ENCODE measurements at regions not wholly inside any gene's neighbourhood (a gene's known extent, or its start where the extent isn't known, plus 50 kb on each side); places are given as distances from the start of the nearest gene placed in this dataset.

DNA sequence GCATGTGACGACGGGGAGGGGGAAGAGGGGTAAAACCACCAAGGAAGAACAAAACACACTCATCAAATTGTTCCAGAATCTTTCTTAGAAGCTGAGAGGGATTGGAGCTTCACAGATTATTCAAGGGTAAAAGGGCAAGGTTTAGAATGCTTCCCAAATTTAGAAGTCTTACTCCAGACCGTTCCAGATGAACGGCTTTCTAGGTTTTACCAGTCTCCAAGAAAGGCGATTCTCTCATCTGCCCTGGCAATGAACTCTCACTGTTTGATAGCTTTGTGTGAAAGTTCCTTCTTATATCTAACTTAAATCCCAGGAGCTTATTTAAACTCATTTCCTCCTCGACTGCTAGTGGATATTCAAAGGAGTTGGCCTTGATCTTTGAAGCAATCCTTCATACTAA, 124.3 kb upstream of the PRICKLE2 start:
- POLR2A ChIA-PET = no interaction called here
- CTCF ChIA-PET = interaction anchor here (1.5 to 1.7 kb wide), 2 partner anchors 8 to 9 kb away, joined by 3 to 4 read pairs; no protein-coding TSS in a partner anchor
- DNase-seq (ENCODE audit: extremely low spot score) = no peak

DNA sequence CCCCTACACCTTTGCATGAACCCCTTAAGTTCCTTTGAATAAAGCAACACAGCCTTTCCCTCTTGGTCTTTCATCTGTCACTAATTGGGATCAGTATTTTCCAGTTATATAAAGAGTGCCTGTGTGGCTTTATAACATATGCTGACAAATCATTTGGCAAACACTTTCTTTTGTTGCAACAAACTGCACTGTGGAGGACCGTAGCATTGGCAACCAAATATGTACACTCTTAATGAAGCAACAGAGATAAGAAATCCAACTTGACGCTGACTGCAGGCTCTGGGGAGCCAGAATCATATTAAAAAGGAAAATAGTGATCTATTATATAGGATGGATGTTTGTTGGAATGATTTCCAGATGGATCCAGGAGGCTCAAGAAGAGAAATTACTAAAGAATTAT, 120.1 kb upstream of the PRICKLE2 start:
- ChIA-PET CTCF (interaction anchor here (1.6 kb wide), 1 partner anchor 17 kb away, joined by 4 read pairs; no protein-coding TSS in a partner anchor), POLR2A (no interaction called here)
- TF ChIP-seq, protein P1, sequence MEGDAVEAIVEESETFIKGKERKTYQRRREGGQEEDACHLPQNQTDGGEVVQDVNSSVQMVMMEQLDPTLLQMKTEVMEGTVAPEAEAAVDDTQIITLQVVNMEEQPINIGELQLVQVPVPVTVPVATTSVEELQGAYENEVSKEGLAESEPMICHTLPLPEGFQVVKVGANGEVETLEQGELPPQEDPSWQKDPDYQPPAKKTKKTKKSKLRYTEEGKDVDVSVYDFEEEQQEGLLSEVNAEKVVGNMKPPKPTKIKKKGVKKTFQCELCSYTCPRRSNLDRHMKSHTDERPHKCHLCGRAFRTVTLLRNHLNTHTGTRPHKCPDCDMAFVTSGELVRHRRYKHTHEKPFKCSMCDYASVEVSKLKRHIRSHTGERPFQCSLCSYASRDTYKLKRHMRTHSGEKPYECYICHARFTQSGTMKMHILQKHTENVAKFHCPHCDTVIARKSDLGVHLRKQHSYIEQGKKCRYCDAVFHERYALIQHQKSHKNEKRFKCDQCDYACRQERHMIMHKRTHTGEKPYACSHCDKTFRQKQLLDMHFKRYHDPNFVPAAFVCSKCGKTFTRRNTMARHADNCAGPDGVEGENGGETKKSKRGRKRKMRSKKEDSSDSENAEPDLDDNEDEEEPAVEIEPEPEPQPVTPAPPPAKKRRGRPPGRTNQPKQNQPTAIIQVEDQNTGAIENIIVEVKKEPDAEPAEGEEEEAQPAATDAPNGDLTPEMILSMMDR (IDR thresholded peaks at IDR 0.05; ENCODE audit: control extremely low read depth, extremely low read depth, low read depth, missing control alignments) = no peak
- no peak for DNase-seq (ENCODE audit: extremely low spot score)

More for the DNA sequence above, 124.3 kb upstream of the PRICKLE2 start:
- TF ChIP-seq, protein P1 (IDR thresholded peaks at IDR 0.05; ENCODE audit: control extremely low read depth, extremely low read depth, low read depth, missing control alignments) = no peak

DNA sequence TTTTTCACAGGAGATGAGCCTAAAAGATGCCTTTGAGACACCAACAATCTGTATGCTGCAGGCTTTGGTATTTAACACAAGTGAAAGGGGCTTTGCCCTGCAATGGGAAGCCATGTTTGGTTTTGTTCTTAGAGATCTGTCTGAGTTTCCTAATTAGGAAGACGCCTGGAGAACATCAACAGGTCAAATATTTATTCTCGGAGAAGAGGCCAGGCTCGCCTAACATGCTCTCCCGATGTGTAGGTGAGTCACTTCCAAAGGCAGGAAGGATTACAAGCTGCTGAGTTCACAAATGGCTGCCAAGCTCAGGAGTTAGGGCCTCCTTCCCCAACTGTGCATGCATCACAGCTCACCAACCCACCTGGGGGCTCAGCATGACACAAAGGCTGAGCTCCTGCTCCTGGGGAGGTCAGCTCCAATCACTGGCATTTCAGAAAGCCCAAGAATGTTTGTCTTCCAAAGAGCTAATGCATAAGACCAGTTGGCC, 119.5 kb upstream of the PRICKLE2 start:
- TF ChIP-seq, protein P1 (IDR thresholded peaks at IDR 0.05; ENCODE audit: control extremely low read depth, extremely low read depth, low read depth, missing control alignments) = no peak
- ChIA-PET POLR2A (no interaction called here), CTCF (interaction anchor here (1.2 to 1.6 kb wide), 2 partner anchors 12 to 18 kb away, joined by 3 to 4 read pairs; no protein-coding TSS in a partner anchor)
- DNase-seq (ENCODE audit: extremely low spot score) = no peak

DNA sequence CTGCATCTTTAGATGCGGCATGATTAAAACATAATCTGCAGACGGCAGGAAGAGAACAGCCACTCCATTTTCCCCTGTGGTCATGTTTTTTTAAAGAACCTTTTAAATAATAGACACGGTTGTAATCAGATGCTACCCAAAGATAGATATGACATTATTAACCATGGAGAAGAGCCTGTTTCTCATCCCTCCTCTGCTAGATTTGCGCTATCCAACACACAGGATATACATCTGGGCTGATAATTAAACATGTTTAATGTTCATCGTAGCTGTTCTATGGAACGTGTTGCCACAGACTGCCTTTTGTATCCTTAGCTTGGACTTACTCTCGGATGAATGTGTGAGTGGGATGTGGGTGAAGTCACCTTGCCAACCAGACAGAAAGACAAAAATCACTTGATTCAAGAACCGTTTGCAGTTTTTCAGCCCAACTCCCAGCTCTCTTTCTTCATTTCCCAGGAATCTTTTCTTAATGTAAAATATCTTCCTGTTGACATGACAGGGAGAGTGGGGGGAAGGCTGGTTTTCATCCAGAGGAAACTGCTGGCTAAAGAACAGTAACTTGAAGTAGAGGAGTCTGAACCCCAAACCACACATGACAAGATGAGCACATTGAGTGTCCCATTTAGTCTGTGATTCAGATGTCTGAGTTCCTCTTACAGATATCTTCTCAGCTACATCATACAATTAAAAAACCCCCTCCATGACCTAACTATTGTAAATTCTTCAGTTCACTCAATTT, 118.6 kb upstream of the PRICKLE2 start:
- TF ChIP-seq, protein P1 (IDR thresholded peaks at IDR 0.05; ENCODE audit: control extremely low read depth, extremely low read depth, low read depth, missing control alignments) = no peak
- no peak for DNase-seq (ENCODE audit: extremely low spot score)
- ChIA-PET POLR2A (no interaction called here), CTCF (interaction anchor here (1.2 to 1.6 kb wide), 2 partner anchors 13 to 19 kb away, joined by 3 to 4 read pairs; no protein-coding TSS in a partner anchor)

DNA sequence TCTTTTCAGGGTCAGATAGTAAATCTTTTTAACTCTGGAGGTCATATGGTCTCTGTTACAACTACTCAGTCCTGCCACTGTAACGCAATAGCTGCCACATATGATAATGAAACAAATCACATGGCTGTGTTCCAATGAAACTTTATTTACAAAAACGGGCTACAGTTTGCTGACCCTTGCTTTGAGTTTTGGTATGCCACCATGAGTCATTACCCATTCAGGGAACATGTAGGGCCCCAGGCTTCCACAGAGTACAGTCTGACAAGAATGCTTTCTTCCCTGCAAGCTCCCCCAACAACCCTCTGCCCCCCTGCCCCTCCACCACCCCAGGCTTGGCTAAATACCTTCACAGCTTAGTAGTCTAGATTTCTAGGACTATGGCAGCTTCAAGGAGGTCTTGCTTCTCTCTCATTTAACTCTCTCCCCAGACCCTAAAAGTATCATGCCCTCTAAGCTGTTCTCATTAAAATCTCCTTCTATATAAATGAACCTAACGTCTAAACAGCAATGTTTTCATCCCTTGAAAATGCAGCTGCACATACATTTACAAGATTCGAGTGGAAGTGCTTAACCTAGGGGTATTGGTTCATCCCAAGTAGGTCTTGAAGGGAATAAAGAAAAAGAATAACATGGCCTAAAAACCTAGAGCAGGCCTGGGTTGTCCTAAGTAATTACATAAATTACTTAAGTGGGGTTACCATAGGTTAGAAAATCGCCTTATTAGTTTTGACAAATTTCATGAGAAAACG, 117.8 kb upstream of the PRICKLE2 start:
- DNase-seq (ENCODE audit: extremely low spot score) = no peak
- POLR2A ChIA-PET = no interaction called here
- CTCF ChIA-PET = interaction anchor here (1.2 kb wide), 1 partner anchor 14 kb away, joined by 3 read pairs; no protein-coding TSS in a partner anchor
- TF ChIP-seq, protein P1 (IDR thresholded peaks at IDR 0.05; ENCODE audit: control extremely low read depth, extremely low read depth, low read depth, missing control alignments) = no peak

DNA sequence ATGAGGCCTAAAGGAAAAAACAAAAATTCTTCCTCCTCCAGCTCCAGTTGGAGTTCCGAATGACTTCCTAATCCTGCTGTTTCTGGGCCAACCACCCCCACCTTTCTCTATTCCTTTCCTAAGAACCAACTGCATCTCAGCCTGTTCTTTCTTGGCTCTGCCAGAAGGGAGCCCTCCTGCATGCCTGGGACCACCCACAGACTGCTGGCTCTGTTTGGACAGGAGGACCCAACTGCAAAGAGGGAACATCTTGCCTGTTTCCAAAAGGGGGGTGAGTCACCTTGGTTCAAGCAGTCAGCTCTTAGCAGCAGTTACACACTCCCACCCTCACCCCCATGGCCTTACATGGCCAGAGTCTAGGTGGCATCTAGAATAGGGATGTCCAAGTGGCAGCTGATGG, 116.0 kb upstream of the PRICKLE2 start:
- no peak for DNase-seq (ENCODE audit: extremely low spot score)
- TF ChIP-seq, protein P1 (IDR thresholded peaks at IDR 0.05; ENCODE audit: control extremely low read depth, extremely low read depth, low read depth, missing control alignments) = no peak
- POLR2A ChIA-PET = no interaction called here
- CTCF ChIA-PET = interaction anchor here (1.6 kb wide), 1 partner anchor 15 kb away, joined by 4 read pairs; no protein-coding TSS in a partner anchor
